ENCODE measurements at regions not wholly inside any gene's neighbourhood (a gene's known extent, or its start where the extent isn't known, plus 50 kb on each side); places are given as distances from the start of the nearest gene placed in this dataset.

GRCh38 chr22:48748113-48748859, 1079.4 kb downstream of the BRD1 start:
- no peak overlapping the region for H3K27ac ChIP-seq
- TF ChIP-seq CTCF (IDR thresholded peaks at IDR 0.05): no peak
- peak; percentile 71 for DNase-seq (ENCODE audit: low spot score)
- H3K4me3 ChIP-seq: no peak overlapping the region

GRCh38 chr22:48746789-48747425, 1080.8 kb downstream of the BRD1 start:
- no peak overlapping the region for H3K4me3 ChIP-seq
- no peak overlapping the region for H3K27ac ChIP-seq
- peak; percentile 63 for DNase-seq (ENCODE audit: low spot score)
- no peak for TF ChIP-seq CTCF (IDR thresholded peaks at IDR 0.05)

GRCh38 chr22:48745842-48746788, 1081.6 kb downstream of the BRD1 start:
- TF ChIP-seq CTCF (IDR thresholded peaks at IDR 0.05): no peak
- no peak overlapping the region for H3K4me3 ChIP-seq
- H3K27ac ChIP-seq: no peak overlapping the region
- peak; percentile 62 for DNase-seq (ENCODE audit: low spot score)

GRCh38 chr22:48744967-48745841, 1082.5 kb downstream of the BRD1 start:
- no peak overlapping the region for H3K4me3 ChIP-seq
- TF ChIP-seq CTCF (IDR thresholded peaks at IDR 0.05): no peak
- H3K27ac ChIP-seq: no peak overlapping the region
- peak; percentile 45 for DNase-seq (ENCODE audit: low spot score)

- peak; percentile 43 for DNase-seq (ENCODE audit: low spot score)
Observed at GRCh38 chr22:48744283-48744641, 1083.4 kb downstream of the BRD1 start.

More at GRCh38 chr22:48744283-48744641, 1083.4 kb downstream of the BRD1 start:
- TF ChIP-seq CTCF (IDR thresholded peaks at IDR 0.05): no peak
- Histone ChIP-seq H3K4me3 (no peak overlapping the region), H3K27ac (no peak overlapping the region)
